HG02678 (cell line): ENCODE measurements at regions not wholly inside any gene's neighbourhood (a gene's known extent, or its start where the extent isn't known, plus 50 kb on each side); places are given as distances from the start of the nearest gene placed in this dataset.

Source experiments
- ATAC-seq: cut with Tn5 transposase; IDR thresholded peaks from one replicate; pipeline ENCODE4 v1.9.1; 2021; ENCODE audit warnings: mild to moderate bottlenecking, moderate library complexity; ENCODE audit not compliant: unreplicated experiment

DNA sequence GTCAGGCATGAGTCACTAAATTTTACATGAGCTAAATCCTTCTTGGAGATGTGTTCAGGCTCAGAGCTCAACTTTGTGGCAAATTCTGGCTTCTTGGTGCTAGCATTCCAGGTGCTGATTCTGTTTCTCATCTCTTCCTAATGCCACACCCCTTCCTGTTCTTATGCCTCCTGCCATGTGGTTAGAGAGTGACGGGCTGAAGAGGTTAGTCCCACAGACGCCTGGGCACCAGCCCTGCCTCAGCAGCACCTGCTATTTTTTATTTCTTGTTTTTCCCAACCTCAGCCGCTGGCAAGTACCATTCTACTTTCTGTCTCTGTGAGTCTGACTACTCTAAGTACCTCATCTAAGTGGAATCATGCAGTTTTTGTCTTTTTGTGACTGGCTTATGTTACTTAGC, 329.5 kb downstream of the KCNRG start:
- no peak for ATAC-seq

GRCh38 chr13:50345804-50346203, 330.6 kb downstream of the KCNRG start:
- ATAC-seq: no peak

GRCh38 chr13:50348371-50348770, 333.1 kb downstream of the KCNRG start:
- no peak for ATAC-seq

DNA sequence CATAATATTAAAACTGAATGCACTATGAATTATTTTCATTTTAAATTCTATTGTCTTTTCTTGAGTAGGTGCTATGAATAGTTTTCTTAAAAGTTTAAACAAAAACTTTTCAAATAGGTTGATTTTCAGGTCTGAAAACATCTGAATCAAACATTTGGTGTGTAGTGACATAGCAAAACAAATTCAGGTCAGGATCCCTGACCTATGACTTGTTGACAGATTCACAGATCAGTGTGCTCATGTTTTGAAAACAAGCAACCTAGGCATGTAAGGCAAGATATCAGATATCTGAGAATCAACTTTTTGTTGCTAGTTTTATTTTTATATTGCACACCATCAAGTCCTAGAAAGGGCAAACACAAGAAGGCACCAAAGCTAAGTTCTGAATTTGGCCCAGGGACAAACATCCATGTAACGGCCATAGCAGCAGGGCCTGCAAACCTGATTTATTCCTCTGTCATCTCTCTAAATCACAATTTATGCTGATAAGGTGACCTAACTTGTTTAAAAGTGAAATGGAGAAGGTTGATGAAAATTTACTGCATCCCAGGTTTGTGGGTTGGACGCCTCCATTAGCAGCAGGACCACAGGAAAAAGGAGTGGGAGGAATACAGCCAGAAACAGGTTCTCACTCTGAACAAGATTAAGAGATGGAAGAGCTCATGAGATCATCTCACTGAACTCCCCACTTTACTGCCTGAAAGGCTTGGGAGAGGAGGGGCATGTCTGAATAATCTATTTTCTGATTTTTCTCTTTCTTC, 337.7 kb downstream of the KCNRG start:
- ATAC-seq: no peak

GRCh38 chr13:50353651-50354415, 338.6 kb downstream of the KCNRG start:
- no peak for ATAC-seq

GRCh38 chr13:50355797-50356196, 340.6 kb downstream of the KCNRG start:
- ATAC-seq: no peak

GRCh38 chr13:50357136-50357535, 341.9 kb downstream of the KCNRG start:
- no peak for ATAC-seq

DNA sequence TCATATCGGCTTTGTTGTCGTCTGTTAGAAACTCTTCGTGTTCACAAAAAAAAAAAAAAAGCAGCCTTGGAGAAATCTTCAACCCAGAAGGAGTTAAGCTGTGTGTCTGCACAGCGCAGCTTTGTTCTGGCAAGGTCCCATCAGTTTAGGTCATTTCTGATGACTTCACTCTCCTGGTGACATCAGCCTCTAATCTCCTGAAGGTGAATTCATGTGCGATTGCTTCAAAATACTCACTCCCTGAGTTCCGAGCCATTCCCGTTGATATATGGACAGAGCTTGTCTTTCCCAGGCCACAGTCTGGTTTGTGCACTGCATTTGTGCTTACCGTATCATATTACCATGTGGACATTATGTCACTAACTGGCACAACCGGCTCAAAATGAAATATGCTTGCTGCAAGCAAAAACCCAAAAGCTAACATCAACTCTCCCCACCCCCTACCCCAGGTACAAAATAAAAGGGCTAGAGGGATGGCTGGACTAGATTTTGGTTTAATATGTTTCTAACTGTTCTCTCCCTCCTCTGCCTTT, 342.4 kb downstream of the KCNRG start:
- ATAC-seq: no peak

- ATAC-seq: no peak
Measured at GRCh38 chr13:50358231-50359040, 343.2 kb downstream of the KCNRG start.

GRCh38 chr13:50359041-50359367, 343.8 kb downstream of the KCNRG start:
- ATAC-seq: no peak

DNA sequence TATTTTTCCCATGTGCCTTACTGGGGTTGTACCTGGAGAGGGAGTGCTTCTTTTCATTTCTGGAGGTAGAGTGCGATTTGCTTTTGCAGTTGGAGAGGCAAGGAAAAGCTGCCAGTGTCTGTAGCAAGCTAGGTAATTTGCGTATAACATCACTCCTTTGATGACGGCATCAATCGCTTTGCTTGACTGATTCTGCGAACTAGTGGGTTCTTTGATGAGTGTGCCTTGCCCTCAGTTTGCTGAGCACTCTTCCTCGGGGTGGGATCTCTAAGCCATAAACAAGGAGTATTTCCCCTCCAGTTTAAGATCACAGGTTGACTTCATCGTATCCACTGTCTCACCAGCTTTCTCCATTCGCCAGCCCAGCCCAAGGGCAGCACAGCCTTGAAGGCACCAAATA, 344.5 kb downstream of the KCNRG start:
- ATAC-seq: no peak

GRCh38 chr13:50360637-50361036, 345.4 kb downstream of the KCNRG start:
- ATAC-seq: no peak

DNA sequence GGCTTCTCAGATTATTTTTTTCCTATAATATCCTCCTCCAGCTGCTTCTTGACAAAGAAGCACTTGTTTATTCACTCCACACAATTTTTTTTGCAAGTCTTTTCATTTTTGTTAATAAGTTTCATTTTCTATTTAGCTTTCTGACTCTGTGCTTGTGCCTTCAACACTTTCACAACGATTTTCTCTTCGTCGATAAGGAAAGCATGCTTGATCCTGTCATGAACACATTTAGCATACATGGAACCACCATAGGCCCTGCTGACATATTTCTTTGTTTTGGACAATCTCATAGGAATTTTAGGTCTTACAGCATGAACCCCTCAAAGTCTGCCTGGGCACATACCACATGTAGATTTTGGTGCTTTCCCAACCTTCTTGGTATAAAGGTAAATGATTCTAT, 346.0 kb downstream of the KCNRG start:
- no peak for ATAC-seq

- peak; percentile 65 for ATAC-seq
Measured at GRCh38 chr13:50365408-50366391, 350.5 kb downstream of the KCNRG start.

GRCh38 chr13:50366488-50367174, 351.4 kb downstream of the KCNRG start:
- ATAC-seq: peak; percentile 59

- no peak for ATAC-seq
Measured at GRCh38 chr13:50369646-50370045, 354.4 kb downstream of the KCNRG start.

DNA sequence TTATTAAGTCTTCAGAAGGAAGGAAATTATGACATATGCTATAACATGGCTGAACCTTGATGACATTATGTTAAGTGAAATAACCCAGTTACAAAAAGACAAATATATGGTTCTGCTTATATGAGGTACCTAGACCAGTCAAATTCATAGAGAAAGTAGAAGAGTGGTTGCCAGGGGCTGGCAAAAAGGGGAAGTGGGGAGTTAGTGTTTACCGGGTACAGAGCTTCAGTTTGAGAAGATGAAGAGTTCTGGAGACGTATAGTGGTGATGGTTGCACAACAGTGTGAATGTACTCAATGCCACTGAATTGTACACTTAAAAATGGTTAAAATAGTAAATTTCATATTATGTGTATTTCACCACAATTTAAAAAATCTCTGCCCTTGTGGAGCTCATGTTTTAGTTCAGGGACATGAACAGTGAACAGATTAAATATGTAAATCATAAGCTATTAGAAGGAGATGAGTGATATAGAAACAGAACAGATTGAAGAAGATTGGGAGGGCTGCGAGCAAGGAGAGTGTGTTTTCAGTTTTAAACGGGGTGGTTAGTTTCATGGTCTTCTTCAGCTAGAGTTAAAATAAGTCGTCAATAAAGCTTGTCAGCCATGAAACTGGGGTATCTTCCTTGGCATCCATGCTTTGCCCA, 355.2 kb downstream of the KCNRG start:
- peak; percentile 42 for ATAC-seq

- ATAC-seq: no peak
Measured at GRCh38 chr13:50374517-50374916, 359.3 kb downstream of the KCNRG start.

GRCh38 chr13:50375792-50376191, 360.5 kb downstream of the KCNRG start:
- ATAC-seq: no peak
